HG03159 (cell line): ENCODE measurements at regions not wholly inside any gene's neighbourhood (a gene's known extent, or its start where the extent isn't known, plus 50 kb on each side); places are given as distances from the start of the nearest gene placed in this dataset.
"Not testable (repeated sequence)": the region's sequence is repeated elsewhere in the genome, so short reads cannot be mapped to it uniquely, and the experiment has no call there.

Experiments
- ATAC-seq: cut with Tn5 transposase; IDR thresholded peaks from one replicate; pipeline ENCODE4 v1.9.1; 2021; ENCODE audit warnings: mild to moderate bottlenecking, moderate library complexity; ENCODE audit not compliant: unreplicated experiment

DNA sequence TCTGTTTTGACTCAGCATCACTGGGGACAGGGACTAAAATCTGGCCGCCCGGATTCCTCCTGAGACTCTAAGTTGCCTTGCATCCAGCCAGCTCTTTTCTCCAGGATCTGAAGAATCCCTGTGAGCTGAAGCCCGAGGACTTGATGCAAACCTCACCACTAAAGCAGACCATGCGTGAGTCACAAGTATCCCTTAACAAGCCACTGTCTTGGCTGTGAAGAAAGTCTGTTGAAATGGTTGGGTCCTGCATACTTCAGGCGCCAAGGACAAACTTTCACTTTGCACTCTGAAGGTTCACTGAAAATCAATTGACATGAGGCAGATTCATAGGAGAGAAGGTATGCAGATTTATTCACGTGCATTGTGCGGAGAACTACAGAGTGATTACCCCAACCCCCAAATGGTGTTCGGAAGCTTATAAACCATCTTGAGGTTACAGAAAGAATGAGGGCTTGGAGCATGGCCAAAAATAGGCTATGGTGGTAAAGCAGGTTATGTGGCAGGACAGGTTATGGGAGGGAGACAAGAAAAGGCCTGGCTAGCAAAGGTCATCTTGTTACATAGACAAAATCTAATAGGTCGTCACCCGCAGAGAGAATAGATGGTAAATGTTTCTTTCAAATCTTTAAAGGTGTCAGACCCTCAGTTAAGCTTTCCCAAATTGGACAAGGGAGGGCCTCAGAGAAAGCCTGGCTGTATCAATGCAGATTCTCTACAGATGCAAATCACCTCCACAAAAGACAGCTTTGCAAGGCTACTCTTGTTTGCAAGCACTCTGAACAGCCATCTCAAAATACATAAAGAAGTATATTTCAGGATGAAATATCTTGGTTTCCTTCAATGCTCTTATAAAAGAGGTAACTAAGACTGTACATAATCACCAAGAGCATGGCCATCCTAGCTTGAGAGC is 126.3 kb upstream of the PLAAT1 start:
- no peak for ATAC-seq

DNA sequence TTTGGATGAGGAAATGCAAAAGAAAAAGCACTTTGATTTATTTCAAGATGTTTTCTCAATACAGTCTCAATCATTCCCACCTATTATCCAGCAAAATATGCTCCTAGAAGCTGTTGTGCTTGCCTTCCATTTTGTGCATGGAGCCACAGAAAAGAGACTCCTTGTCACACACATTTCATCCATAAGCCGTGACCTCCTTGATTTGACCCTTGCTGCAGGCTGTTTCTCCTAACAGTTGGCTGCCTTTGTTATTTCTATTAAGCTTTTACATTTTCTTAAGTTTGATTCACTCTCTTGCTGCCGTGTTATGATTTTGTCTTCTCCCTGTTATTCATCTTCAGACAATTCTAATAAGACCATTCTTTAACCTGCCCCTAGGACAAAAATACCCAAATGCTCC is 124.2 kb upstream of the PLAAT1 start:
- ATAC-seq: no peak

DNA sequence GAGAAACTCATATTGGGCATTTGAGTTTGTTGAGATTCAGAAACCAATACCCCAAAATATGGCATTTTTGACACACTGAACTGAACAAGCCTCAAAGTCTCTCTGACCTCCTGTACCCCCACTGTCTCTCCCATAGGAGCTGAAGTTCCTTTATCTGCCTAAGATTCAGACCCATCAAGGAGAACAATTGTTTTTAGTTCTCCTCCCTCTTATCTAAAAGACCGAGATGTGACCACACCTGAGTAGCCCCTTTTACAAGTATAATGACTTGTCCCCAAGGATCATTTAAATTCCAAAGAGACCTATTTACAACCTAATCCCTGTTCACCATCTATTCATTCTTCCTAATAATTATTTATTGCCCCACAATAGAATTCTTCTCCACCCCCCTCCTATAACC is 122.1 kb upstream of the PLAAT1 start:
- no peak for ATAC-seq

DNA sequence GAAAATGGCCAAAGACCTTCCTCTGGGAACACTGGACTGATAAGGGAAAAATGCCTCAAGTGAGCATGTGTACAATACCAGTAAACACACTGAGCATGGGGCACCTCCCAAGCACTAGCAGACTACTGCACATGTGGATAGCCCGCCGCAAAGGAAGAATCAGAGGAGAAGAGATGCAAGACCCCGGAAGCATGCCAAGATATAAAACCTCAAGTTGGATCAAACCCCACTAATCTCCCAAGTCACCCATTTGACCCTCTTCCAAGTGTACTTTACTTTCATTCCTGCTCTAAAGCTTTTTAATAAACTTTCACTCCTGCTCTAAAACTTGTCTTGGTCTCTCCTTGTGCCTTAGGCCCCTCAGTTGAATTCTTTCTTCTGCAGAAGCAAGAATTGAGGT is 121.1 kb upstream of the PLAAT1 start:
- ATAC-seq: no peak

DNA sequence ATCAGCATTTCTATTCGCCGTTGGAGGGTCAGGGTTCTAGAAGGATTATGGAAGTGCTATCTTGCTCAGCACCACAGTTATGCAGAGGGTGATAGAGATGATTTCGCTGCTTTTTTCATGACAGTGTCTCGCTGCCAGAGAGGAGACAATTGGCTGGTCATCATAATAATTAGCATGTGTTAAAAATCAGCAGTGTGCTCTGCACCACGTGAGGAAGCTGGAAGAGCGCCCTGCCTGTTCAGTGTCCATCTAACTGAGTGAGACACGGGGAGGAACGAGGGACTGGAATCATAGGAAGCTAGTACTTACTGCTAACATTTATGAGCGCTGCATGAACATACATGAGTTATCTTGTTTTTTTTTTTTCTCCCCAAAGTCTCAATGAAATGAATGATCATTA is 116.2 kb upstream of the PLAAT1 start:
- ATAC-seq: no peak

DNA sequence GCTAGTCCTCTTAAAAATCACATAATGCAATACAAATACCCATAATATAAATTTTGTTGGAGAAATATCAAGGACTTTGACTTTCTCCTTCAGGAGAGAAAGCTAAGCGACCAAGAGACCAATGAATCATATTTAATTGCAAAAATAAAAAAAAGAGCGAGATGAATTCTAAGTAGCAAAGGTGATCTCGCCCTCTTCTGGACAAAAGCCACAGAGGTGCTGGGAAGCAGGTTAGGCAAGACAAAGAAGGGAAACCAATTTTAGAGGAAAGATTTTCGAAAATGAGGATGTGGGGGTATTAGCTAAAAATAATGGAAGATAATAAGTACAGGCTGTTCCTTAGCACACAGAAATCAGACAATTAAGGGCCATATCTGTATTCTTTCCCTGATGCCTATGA is 111.4 kb upstream of the PLAAT1 start:
- ATAC-seq: no peak

DNA sequence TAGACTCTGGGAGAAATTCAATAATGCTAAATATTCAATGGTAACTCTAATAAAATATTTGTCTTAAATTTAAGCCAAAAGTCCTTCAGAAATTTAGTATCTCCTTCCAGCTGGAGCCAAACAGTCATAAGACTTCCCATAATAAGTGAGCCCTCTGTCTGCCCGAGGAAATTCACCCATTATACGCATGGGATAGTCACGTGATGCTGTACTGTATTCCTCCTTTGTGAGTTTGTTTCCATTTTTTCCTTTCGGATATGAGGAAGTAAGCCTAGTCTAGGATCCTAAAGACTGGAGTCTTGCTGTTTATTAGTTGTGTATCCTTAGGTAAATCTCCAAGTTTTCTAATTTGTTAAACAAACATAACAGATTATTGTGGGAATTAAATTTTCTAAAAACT is 110.4 kb upstream of the PLAAT1 start:
- no peak for ATAC-seq

DNA sequence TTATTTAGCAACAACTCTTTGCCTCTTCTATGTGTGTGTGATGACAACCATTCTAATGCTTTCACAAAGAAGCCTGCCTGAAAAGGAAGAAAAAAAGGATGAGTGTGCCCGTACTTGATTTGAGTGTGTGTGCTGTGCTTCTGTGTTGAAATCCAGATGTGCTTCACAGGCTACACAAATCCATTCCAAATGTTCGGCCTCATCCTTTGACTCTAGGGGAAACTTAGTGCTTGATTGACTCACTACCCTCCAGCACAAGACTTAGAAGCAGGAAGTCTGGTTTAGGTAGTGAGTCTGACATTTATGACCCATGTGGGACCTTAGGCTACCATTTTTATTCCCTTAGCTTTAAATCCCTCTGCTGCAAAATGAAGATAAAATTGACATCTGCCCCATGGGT is 108.8 kb upstream of the PLAAT1 start:
- no peak for ATAC-seq

DNA sequence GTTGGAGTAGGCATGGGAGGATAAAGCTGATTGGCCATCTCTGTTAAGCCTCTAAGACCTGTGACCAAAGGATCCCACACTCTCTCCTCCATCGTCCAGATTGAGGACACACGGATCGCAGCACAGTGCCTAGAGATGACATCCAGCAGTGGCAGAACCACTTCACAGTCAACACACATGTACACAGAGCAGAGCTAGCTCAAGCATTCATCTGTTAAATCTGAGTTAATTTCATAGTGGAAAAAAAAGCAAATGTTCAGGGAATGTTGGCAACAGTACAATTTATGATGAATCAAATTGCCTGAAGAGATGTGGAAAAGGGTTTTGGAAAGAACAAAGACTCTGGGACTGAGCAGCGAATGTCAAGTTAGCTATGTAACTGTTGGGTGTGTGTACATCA is 108.1 kb upstream of the PLAAT1 start:
- no peak for ATAC-seq

DNA sequence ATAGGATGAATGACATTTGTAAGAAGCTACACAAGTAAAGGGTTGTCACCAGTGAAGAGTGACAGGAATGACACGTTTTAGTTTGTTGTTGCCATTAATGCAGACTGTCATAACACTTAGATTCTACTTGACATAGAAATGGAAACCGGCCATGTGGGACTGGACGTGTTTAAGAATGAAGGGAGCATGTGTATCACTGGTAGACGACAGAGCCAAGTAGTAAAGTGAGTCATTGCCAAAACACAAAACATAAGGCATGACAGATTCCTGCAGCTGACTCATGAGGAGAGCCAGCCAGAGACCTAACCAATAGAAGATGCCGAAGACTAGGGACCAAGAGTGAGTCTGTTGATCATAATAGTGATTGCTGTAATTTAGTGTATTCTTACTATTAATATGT is 106.2 kb upstream of the PLAAT1 start:
- ATAC-seq: no peak

DNA sequence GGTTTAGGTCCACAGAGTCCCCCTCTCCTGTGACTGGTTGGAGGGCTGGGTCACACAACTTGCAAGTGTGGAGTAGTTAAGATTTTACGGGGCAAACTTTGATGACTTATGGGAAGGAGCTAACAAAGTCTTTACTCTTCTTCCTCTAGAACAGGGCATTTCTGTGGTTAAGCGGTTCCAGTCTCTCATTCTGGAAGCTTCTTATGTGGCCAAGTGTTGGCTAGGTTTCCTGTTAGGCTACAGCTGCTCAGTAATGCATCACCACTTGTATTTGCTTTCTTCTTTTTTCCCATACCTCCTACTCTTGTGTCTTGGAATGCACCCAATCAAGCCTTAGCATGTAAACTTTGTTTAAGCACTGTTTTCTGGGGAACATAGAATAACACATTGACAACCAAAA is 100.6 kb upstream of the PLAAT1 start:
- no peak for ATAC-seq

DNA sequence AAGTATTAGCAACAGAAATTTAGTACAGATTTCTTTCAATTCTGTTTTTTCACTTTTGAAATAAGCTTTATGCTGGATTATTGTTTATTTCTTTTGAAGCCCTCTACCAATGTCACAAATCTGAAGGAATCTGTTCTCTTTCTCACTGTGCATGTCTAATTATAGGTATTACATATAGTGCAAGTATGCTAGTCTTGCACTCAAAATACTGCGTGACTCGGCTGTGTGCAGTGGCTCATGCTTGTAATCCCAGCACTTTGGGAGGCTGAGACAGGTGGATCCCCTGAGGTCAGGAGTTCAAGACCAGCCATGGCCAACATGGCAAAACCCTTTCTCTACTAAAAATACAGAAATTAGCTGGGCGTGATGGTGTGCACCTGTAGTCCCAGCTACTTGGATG is 95.8 kb upstream of the PLAAT1 start:
- no peak for ATAC-seq

DNA sequence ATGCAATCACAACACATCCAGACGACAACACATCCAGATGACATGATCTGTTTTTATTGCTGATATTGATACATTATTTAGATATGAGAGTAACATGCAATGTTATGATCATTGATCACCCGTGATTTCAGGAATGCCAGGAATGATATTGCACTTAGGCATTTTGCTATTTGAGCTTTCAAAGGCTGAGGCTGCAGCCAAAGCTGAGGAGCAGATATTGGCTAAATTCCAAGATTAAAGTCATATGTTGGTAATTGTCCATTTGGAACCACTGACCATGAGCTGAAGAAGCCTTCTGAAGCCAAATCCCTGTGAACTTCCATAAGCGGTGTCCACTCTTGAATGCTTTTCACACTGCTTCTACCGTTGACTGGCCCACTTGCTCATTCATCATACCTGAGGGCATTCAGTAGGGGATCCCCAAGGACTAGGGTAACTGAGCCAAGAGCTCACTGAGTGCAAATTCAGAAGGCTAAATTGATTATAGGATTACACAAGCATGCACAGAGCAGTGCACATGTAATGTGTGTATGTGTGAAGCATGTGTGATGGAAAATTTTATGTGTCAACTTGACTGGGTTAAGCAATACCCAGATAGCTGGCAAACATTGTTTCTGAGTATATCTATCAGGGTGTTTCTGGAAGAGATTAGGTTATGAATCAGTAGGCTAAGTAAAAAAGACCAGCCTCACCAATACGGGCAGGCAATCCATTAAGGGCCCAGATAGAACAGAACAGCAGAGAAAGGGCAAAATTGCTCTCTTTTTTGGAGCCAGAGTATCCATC is 92.1 kb upstream of the PLAAT1 start:
- no peak for ATAC-seq

DNA sequence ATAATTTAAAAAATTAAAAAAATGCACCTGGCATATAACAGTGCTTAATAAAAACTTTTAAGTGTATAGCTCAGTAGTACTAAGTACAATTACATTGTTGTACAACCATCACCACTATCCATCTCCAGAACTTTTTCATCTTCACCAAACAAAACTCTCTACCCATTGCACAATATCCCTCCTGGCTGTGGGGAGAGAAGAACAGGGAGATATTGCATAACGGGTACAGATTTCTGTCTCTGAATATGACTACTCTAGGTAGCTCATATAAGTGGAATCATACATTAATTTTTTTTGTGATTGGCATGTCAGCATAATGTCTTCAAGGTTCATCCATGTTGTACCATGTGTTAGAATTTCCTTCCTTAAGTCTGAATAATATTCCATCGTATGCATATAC is 91.0 kb upstream of the PLAAT1 start:
- no peak for ATAC-seq

DNA sequence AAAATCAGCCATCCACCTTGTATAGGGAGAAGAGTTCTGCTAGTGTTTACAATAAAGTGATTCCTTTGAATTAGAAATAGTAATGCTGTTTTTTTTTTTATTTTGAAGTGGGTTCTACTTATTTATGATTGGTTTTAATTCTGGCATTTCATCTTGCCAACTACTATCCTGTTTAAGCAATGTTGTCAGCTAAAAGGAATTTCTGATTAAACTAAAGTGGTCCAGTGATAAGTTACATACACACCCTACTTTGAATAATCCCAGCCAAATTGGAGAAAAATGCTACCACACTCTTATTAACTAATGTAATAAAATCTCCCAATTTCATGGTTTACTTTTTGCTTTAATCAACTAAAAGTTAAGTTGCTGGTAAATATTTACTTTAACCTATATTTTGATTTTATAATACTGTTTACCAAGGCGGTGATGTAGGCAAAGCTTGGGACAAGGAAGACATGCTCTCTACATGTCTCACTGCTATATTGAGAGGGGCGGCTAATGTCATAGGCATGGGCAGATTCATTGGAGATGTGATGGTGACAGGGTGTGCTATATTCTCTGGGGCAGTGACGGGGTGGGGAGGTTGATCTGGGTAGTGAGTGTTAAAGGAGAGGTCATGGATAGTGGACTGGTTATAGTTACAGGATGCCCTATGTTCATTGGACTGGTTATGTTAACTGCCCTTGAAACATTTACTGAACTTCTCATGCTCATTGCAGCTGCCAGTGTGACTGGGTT is 85.8 kb upstream of the PLAAT1 start:
- ATAC-seq: not testable (repeated sequence)

DNA sequence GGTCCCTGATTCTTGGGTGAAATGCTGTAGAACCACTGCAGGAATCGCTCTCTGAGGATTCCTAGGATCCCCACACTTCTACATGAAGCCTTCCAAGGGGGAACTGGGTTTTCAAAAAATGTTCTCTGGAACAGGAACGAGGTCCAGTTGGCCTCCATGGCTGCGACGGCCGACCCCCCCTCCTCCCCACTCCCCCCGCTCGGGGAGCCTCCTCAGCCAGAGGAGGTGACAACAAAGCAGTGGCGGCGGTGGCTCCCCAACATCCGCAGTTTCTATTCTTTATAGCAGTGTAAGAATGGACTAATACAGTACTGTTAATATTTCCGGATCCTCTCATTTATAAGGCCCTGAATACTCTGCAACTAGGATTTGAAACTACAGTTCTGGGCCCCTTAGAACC is 84.0 kb upstream of the PLAAT1 start:
- no peak for ATAC-seq

DNA sequence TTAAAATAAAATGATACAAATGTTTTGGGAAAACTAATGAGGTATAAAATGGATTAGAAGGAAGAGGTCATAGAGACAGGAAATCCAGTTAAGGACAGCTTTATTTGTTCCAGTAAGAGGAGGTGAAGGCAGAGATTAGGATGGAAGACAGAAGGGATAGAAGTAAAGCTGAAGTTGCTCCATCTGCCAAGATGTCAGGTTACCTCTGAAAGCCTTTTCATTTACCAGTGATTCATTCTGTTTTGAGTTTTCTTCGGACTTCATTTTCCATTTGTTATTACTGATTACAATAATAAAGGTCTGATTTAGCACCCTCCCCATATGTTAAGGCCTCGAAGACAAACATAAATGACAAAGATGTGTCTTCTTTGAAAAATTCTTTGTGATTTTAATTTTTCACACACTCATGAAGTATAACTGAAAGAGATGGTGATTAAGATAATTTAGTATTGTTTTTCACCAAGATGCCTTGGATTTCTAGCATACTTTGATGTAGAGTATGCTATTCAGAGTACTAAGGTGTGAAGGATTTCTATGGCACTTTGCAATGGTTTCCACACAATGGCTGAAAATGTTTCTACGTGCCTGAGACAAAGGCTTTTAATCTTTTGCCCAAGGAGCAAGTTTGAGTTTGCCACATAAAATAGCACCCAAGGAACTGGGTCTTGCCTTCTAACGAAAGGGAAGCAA is 75.4 kb upstream of the PLAAT1 start:
- no peak for ATAC-seq

DNA sequence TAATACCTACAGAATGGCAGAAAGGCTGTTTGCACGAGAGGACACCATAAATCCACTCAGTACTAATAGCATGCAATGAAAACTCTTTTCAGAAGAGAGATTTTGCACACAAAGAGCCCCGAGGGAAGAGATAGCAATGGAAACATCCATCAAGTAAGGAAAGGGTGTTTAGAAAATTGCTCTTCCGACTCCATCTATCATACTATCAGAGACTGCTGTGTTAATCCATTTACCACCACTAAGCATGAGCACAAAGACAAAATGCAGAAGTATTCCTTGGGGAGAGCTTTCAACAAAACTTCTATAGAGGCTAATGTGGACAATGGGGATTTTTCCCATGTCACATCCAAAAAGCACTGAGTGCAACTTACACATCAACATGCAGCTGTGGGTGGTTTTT is 72.1 kb upstream of the PLAAT1 start:
- ATAC-seq: no peak

DNA sequence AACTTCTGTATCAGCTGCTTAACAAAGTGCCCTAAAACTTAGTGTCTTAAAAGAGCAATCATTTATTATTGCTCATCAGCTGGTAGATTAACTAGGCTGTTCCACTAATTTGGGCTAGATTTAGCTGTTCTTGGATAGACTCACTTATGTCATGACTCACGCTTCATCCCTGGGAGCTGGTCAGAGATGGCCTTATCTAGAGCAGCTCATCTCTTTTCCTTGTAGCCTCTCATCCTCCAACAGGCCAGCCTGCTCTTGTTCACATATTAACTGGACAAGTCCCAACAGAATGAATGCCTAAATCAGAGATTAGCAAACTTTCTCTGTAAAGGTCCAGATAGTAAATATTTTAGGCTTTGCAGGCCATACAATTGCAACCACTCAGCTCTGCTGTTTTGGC is 66.9 kb upstream of the PLAAT1 start:
- ATAC-seq: no peak

DNA sequence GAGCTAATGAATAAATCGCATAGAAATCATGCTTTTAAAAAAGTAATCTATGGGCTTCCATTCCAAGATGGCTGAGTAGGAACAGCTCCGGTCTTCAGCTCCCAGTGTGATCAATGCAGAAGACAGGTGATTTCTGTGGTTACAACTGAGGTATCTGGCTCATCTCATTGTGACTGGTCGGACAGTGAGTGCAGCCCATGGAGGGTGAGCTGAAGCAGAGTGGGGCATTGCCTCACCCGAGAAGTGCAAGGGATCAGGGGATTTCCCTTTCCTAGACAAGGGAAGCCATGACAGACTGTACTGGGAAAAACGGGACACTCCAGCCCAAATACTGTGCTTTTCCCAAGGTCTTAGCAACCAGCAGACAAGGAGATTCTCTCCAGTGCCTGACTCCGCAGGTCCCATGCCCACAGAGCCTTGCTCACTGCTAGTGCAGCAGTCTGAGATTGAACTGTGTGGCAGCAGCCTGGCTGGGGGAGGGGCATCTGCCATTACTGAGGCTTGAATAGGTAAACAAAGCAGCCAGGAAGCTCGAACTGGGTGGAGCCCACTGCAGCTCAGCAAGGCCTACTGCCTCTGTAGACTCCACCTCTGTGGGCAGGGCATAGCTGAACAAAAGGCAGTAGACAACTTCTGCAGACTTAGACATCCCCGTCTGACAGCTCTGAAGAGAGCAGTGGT is 61.5 kb upstream of the PLAAT1 start:
- ATAC-seq: not testable (repeated sequence)
